ENCODE measurements at regions not wholly inside any gene's neighbourhood (a gene's known extent, or its start where the extent isn't known, plus 50 kb on each side); places are given as distances from the start of the nearest gene placed in this dataset.

DNA sequence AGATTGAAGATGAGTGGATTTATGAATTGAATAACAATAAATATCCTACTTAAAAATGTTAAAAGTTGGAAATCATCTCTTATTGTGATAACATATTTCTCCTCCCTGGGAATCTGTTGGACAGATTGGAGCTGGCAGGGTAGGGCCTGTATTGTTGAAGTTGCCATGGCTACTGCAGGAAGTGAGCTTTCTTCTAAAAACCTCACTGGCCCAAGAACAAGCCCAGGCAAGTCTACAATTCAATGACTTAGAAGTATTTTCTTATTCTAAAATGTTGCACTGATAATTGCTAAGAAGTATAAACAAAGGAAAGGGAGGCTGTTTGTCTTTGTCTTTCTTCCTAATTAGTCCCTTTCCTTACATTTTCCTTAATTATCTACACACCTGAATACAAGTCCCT lies 112.1 kb downstream of the DLEU7 start:
- Histone ChIP-seq H3K9me3 (no peaks in the 10 kb centered on the region), H3K4me1 (no peaks in the 10 kb centered on the region), H3K27ac (peak overlapping the region in 1 of 4 donors; percentile 5), H3K27me3 (no peaks in the 10 kb centered on the region), H3K4me3 (no peak overlapping the region), H3K36me3 (no peaks in the 10 kb centered on the region)
- TF ChIP-seq, protein P1, sequence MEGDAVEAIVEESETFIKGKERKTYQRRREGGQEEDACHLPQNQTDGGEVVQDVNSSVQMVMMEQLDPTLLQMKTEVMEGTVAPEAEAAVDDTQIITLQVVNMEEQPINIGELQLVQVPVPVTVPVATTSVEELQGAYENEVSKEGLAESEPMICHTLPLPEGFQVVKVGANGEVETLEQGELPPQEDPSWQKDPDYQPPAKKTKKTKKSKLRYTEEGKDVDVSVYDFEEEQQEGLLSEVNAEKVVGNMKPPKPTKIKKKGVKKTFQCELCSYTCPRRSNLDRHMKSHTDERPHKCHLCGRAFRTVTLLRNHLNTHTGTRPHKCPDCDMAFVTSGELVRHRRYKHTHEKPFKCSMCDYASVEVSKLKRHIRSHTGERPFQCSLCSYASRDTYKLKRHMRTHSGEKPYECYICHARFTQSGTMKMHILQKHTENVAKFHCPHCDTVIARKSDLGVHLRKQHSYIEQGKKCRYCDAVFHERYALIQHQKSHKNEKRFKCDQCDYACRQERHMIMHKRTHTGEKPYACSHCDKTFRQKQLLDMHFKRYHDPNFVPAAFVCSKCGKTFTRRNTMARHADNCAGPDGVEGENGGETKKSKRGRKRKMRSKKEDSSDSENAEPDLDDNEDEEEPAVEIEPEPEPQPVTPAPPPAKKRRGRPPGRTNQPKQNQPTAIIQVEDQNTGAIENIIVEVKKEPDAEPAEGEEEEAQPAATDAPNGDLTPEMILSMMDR (IDR thresholded peaks at IDR 0.05) = no peak
- TF ChIP-seq POLR2A (IDR thresholded peaks at IDR 0.05) (no peak), EP300 (IDR thresholded peaks at IDR 0.05) (no peak), POLR2AphosphoS5 (IDR thresholded peaks at IDR 0.05) (no peak)
- ATAC-seq (ENCODE audit: low FRiP score in 2 of 2) (peak in 1 of 2 donors; percentile 60), DNase-seq (no peak)

DNA sequence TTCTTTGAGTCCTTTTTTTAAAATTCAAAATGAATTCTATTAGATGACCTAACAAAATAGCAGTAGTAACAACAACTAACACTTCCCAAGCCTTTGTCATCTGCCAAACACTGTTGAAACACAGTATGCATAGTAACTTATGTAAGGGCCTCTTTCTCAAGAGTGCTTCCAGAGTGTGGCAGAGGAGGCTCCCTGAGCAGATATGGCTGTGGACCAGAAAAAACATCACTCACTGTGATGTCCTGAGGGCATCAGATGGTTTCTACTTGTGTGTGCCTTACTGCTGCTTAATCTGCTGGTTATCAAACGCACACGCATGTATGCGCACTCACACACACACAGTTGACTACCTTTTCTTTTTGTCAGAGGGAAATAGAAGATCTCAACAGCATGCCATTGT lies 110.8 kb downstream of the DLEU7 start:
- Histone ChIP-seq H3K36me3 (no peaks in the 10 kb centered on the region), H3K4me1 (no peaks in the 10 kb centered on the region), H3K4me3 (no peak overlapping the region), H3K27me3 (no peaks in the 10 kb centered on the region), H3K27ac (no peak overlapping the region), H3K9me3 (no peaks in the 10 kb centered on the region)
- ATAC-seq (ENCODE audit: low FRiP score in 2 of 2) = peak in 1 of 2 donors; percentile 42
- TF ChIP-seq EP300 (IDR thresholded peaks at IDR 0.05) = no peak
- TF ChIP-seq, protein P1 (IDR thresholded peaks at IDR 0.05) = no peak
- TF ChIP-seq POLR2A (IDR thresholded peaks at IDR 0.05) = no peak
- no peak for TF ChIP-seq POLR2AphosphoS5 (IDR thresholded peaks at IDR 0.05)
- WGBS, 2 donors = 77 to 84% methylated on average over 3 of the region's 3 CpGs
- DNase-seq = no peak

DNA sequence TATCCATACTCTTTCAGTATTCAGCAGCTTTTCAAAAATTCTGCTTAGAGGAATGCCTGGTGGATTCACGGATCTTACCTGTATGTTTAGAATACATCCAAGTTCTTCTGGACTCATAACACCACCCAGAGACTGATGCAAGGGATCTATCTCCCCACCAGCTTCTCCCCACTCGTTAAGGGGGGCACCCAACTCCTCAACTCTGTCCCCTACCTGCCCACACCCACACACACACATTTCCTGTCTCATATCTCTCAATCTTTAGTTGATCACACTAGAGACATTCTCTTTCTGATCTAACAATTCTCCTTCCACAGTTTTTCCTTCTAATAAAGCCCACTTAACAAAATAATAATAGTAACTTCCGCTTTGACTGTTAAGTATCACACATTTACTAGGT lies 110.1 kb downstream of the DLEU7 start:
- TF ChIP-seq, protein P1 (IDR thresholded peaks at IDR 0.05) = no peak
- no peak for TF ChIP-seq POLR2AphosphoS5 (IDR thresholded peaks at IDR 0.05)
- TF ChIP-seq EP300 (IDR thresholded peaks at IDR 0.05) = no peak
- TF ChIP-seq POLR2A (IDR thresholded peaks at IDR 0.05) = no peak
- no peaks in the 10 kb centered on the region for H3K27me3 ChIP-seq
- H3K4me1 ChIP-seq = no peaks in the 10 kb centered on the region
- DNase-seq (no peak), ATAC-seq (ENCODE audit: low FRiP score in 2 of 2) (no peak)
- no peaks in the 10 kb centered on the region for H3K9me3 ChIP-seq
- H3K36me3 ChIP-seq = no peaks in the 10 kb centered on the region
- 81 to 85% methylated on average over 3 of the region's 3 CpGs for WGBS, 2 donors
- H3K4me3 ChIP-seq = no peak overlapping the region
- H3K27ac ChIP-seq = no peak overlapping the region

DNA sequence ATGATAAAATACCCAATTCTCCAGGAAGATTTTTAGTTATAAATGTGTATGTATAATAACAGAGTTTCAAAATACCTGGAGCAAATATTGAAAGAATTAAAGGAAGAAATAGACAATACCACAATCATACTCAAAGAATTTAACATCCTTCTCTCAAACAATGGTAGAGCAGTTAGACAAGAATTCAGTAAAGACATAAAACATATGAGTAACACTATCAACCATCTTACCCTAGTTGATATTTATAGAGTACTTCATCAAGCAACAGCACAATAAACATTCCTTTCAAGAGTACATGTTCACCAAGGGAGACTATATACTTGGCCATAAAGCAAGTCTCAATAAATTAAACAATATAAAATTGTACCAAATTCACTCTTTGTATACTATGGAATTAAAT lies 108.4 kb downstream of the DLEU7 start:
- H3K27me3 ChIP-seq = no peaks in the 10 kb centered on the region
- no peak overlapping the region for H3K4me3 ChIP-seq
- no peak overlapping the region for H3K27ac ChIP-seq
- no peaks in the 10 kb centered on the region for H3K4me1 ChIP-seq
- no peak for DNase-seq
- ATAC-seq (ENCODE audit: low FRiP score in 2 of 2) = no peak
- TF ChIP-seq, protein P1 (IDR thresholded peaks at IDR 0.05) = no peak
- TF ChIP-seq POLR2AphosphoS5 (IDR thresholded peaks at IDR 0.05) (no peak), POLR2A (IDR thresholded peaks at IDR 0.05) (no peak), EP300 (IDR thresholded peaks at IDR 0.05) (no peak)
- H3K36me3 ChIP-seq = no peaks in the 10 kb centered on the region
- no peaks in the 10 kb centered on the region for H3K9me3 ChIP-seq

DNA sequence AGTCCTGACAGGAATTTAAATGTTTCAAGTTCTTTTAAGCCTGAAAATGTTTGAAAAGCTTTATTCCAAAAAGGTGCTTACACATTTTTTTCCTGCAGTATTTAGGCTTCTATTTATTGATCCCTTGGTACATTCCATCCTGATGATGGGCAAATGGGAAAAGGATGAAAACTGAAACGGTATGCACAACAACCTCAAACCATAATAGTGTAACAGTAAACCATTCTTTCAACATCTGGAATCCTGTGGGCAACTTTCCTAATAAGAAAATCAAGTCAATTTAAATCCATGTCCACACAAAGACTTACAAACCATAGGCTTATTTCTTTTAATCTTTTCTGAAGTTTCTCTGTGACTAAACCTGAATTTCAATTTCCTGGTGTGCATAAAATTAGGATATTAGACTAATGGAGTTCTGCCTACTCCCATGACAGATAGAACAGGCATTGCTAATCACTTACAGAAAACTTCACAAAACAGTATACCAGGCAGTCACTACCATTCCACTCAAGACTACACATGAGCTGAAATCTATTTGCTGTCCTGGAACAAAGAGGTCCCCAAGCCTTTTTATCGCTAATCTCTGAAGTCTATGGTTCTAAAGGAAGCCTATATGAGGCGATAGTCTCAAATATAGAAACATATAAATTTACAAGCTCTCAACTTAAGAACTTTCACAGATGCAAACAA lies 103.3 kb downstream of the DLEU7 start:
- no peak for TF ChIP-seq EP300 (IDR thresholded peaks at IDR 0.05)
- TF ChIP-seq, protein P1 (IDR thresholded peaks at IDR 0.05) = no peak
- TF ChIP-seq POLR2AphosphoS5 (IDR thresholded peaks at IDR 0.05) = no peak
- TF ChIP-seq POLR2A (IDR thresholded peaks at IDR 0.05) = no peak
- DNase-seq (no peak), ATAC-seq (ENCODE audit: low FRiP score in 2 of 2) (no peak)
- H3K9me3 ChIP-seq = peaks cover 0 to 3% (median 1%) of the 10 kb centered on the region in 4 donors
- no peaks in the 10 kb centered on the region for H3K36me3 ChIP-seq
- H3K27me3 ChIP-seq = no peaks in the 10 kb centered on the region
- no peak overlapping the region for H3K27ac ChIP-seq
- WGBS, 2 donors = 74 to 83% methylated on average over 3 of the region's 3 CpGs
- H3K4me3 ChIP-seq = no peak overlapping the region
- H3K4me1 ChIP-seq = no peaks in the 10 kb centered on the region
